HepG2 (cell line): ENCODE measurements at regions not wholly inside any gene's neighbourhood (a gene's known extent, or its start where the extent isn't known, plus 50 kb on each side); places are given as distances from the start of the nearest gene placed in this dataset.

ENCODE experiments used
- ATAC-seq: fragments of 200-7000 bp; cut with Tn5 transposase; 3 replicates; pipeline ENCODE4 v1.9.1; 2020; ENCODE audit warnings: mild to moderate bottlenecking, moderate library complexity
- BruUV-seq: library from RNA; stranded (reverse); fragments of 400-500 nt; replicated peaks from 2 replicates; lab custom pipeline; 2021; lab: Mats Ljungman, UMichigan
- CTCF ChIA-PET: fragments of 300-600 bp; formaldehyde crosslinking; extraction: SDS; loops from one replicate; lab custom pipeline; 2021; ENCODE audit warnings: low total read pairs, inconsistent platforms, low intra/inter-chr PET ratio; lab: Yijun Ruan, JAX
- POLR2A ChIA-PET: fragments of 350-600 bp; sonication (Branson Sonifier 250); formaldehyde crosslinking; loops from one replicate; lab custom pipeline; 2020; ENCODE audit warnings: antibody characterized with exemption, inconsistent platforms; lab: Yijun Ruan, JAX
- DNase-seq: peaks from one replicate; pipeline ENCODE4 v3.0.0-alpha.2; 2015; ENCODE audit warnings: low spot score
- FAIRE-seq: peaks from 3 replicates; lab custom pipeline; 2011; peaks lifted over from hg19 to GRCh38; lab: Jason Lieb, UNC
- H2AFZ ChIP-seq: one replicate; pipeline ENCODE4 v1.6.1; 2011; ENCODE audit warnings: low read length, inconsistent platforms
- H3K27ac ChIP-seq: fragments of 300-600 bp; 3 replicates; pipeline ENCODE4 v1.8.0; 2011; ENCODE audit warnings: mixed run types, mild to moderate bottlenecking, mixed read lengths, low read length, inconsistent platforms; ENCODE audit not compliant: insufficient read depth; ENCODE audit errors: extremely low read length
- H3K27me3 ChIP-seq, 2 experiments: fragments of 200-600 bp in 1 of 2; 2 replicates in 1 of 2; 3 replicates in 1 of 2; pipeline versions ENCODE4 v1.6.0 to v1.8.0; 2011; ENCODE audit warnings: low read length in 2 of 2, mild to moderate bottlenecking in 2 of 2, moderate library complexity in 2 of 2, inconsistent platforms in 1 of 2; ENCODE audit not compliant: insufficient read depth in 2 of 2, control insufficient read depth in 1 of 2
- H3K36me3 ChIP-seq, 2 experiments: fragments of 200-600 bp in 1 of 2; replicated peaks in 1 of 2; 2 replicates in 1 of 2; 3 replicates in 1 of 2; pipeline versions ENCODE4 v1.5.1 to v1.8.0; 2011; ENCODE audit warnings: low read length in 2 of 2, inconsistent platforms in 1 of 2; ENCODE audit not compliant: insufficient read depth in 2 of 2, control insufficient read depth in 1 of 2
- H3K4me1 ChIP-seq: 2 replicates; pipeline ENCODE4 v1.5.1; 2012; ENCODE audit warnings: low read length, inconsistent platforms; ENCODE audit not compliant: insufficient read depth
- H3K4me2 ChIP-seq: 2 replicates; pipeline ENCODE4 v1.6.0; 2011; ENCODE audit warnings: low read depth, low read length, inconsistent platforms
- H3K4me3 ChIP-seq, 3 experiments: fragments of 200-600 bp in 1 of 3; sonication (generic), shearing (Covaris generic) in 1 of 3; replicated peaks in 1 of 3; 2 replicates each; pipeline ENCODE4 v1.5.1; 2011 to 2016; ENCODE audit warnings: low read length in 3 of 3, inconsistent platforms in 2 of 3, low read depth in 2 of 3, mild to moderate bottlenecking in 2 of 3, control low read depth in 1 of 3, mixed read lengths in 1 of 3; ENCODE audit not compliant: insufficient read depth in 1 of 3
- H3K79me2 ChIP-seq: one replicate; pipeline ENCODE4 v1.6.1; 2011; ENCODE audit warnings: low read length, inconsistent platforms; ENCODE audit not compliant: insufficient read depth
- H3K9ac ChIP-seq: 2 replicates; pipeline ENCODE4 v1.6.0; 2011; ENCODE audit warnings: mild to moderate bottlenecking, low read depth, low read length, inconsistent platforms; ENCODE audit not compliant: insufficient read depth
- H3K9me3 ChIP-seq: 2 replicates; pipeline ENCODE4 v1.5.1; 2012; ENCODE audit warnings: mild to moderate bottlenecking, low read length
- H4K20me1 ChIP-seq: 2 replicates; pipeline ENCODE4 v1.6.0; 2011; ENCODE audit warnings: inconsistent platforms, mild to moderate bottlenecking, low read length, moderate library complexity; ENCODE audit not compliant: insufficient read depth
- FOXP1 ChIP-seq, 2 experiments: fragments of 450-650 bp in 1 of 2; IDR thresholded peaks; 2 replicates each; pipeline ENCODE4 v1.6.1; 2017 to 2018; ENCODE audit warnings: antibody characterized with exemption in 1 of 2
- GATA4 ChIP-seq: sonication (generic); IDR thresholded peaks from 2 replicates; pipeline ENCODE4 v1.6.1; 2016; ENCODE audit warnings: antibody characterized with exemption, low read depth, borderline replicate concordance
- MAFF ChIP-seq: IDR thresholded peaks from 2 replicates; pipeline ENCODE4 v1.6.1; 2011; ENCODE audit warnings: low read depth, low read length, improper control_type of control experiment
- MAFK ChIP-seq, 2 experiments: IDR thresholded peaks in 1 of 2; conservative IDR thresholded peaks in 1 of 2; 2 replicates each; pipeline ENCODE4 v1.6.1; 2011; ENCODE audit warnings: improper control_type of control experiment in 2 of 2, low read length in 2 of 2
- MTA3 ChIP-seq: sonication (generic); formaldehyde crosslinking; IDR thresholded peaks from 2 replicates; pipeline ENCODE4 v1.4.0; 2020; ENCODE audit warnings: missing genetic modification reagents
- PCBP2 ChIP-seq: fragments of 200-400 bp; formaldehyde crosslinking; optimal IDR thresholded peaks from 2 replicates; pipeline ENCODE3; 2018; ENCODE audit warnings: low read length, low read depth; ENCODE audit not compliant: poor library complexity, severe bottlenecking
- SMARCE1 ChIP-seq: fragments of 450-650 bp; IDR thresholded peaks from 2 replicates; pipeline ENCODE4 v1.6.1; 2017; ENCODE audit warnings: borderline replicate concordance
- SP5 ChIP-seq: IDR thresholded peaks from 2 replicates; pipeline ENCODE4 v1.6.1; 2016; ENCODE audit warnings: low read depth, borderline replicate concordance
- TCF7 ChIP-seq: sonication (generic); IDR thresholded peaks from 2 replicates; pipeline ENCODE4 v1.6.1; 2016; ENCODE audit warnings: antibody characterized with exemption, low read depth
- WIZ ChIP-seq: sonication (generic); formaldehyde crosslinking; IDR thresholded peaks from 2 replicates; pipeline ENCODE4 v1.5.1; 2020; ENCODE audit warnings: mild to moderate bottlenecking, missing genetic modification reagents
- ZNF546 ChIP-seq: sonication (generic); formaldehyde crosslinking; conservative IDR thresholded peaks from 2 replicates; pipeline ENCODE4 v1.8.1; 2023; ENCODE audit warnings: mild to moderate bottlenecking, missing genetic modification reagents
- ZNF589 ChIP-seq: sonication (generic); formaldehyde crosslinking; conservative IDR thresholded peaks from 2 replicates; pipeline ENCODE4 v1.8.0; 2022; ENCODE audit warnings: mild to moderate bottlenecking, moderate library complexity, missing genetic modification reagents
- ZSCAN29 ChIP-seq: sonication (generic); formaldehyde crosslinking; conservative IDR thresholded peaks from 2 replicates; pipeline ENCODE4 v1.4.0; 2020; ENCODE audit warnings: mild to moderate bottlenecking, missing genetic modification reagents
- WGBS: methylation state at CpG from one replicate; pipeline ENCODE4 v1.1.6; 2017; ENCODE audit warnings: low lambda C conversion rate; 5-methylcytosine and 5-hydroxymethylcytosine counted together
- in situ Hi-C: cut with HindIII; loops from 2 replicates; pipeline ENCODE4 v1.10.0; 2017; ENCODE audit warnings: low pct_unique_long_range_greater_than_20kb; ENCODE audit not compliant: extremely low pct_ligation_motif_present
- intact Hi-C: fragments of 100-400 bp; cut with micrococcal nuclease; formaldehyde crosslinking; loops from one replicate; pipeline ENCODE4 v1.10.0; 2022; ENCODE audit not compliant: unreplicated experiment
- TF ChIP-seq, protein P1 (sequence below): sonication (generic); formaldehyde crosslinking; IDR thresholded peaks from 2 replicates; pipeline ENCODE4 v1.5.0; 2020; ENCODE audit warnings: missing genetic modification reagents, mild to moderate bottlenecking, borderline replicate concordance
- TF ChIP-seq, protein P2 (sequence below): sonication (generic); formaldehyde crosslinking; conservative IDR thresholded peaks from 2 replicates; pipeline ENCODE4 v1.4.0; 2020; ENCODE audit warnings: mild to moderate bottlenecking, missing genetic modification reagents, moderate library complexity

DNA sequence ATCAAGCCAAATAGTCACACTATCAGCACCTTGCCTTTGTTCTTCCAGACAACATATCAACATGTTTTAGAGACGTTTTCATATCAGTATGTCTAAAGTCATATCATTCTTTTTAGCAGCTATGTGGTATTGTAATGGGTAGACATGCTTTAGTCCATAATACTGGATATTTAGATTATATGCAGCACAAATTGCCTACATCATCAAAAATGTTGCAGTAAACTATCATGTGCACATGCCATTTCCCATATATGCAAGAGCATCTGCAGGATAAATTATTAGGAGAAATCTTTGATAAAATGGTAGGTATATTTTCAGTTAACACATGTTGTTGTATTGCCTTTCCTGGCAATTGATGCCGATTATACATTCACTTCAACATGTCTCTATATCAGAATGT is 636.5 kb downstream of the XIRP2 start:
- ChIA-PET CTCF (no interaction called here), POLR2A (no interaction called here)
- BruUV-seq = no TSS peak
- in situ Hi-C loops = loop anchor here (25.0 kb wide), 1 partner anchor 588 kb away; no protein-coding TSS in a partner anchor
- H4K20me1 ChIP-seq = no peaks in the 10 kb centered on the region
- H3K9ac ChIP-seq = no peak overlapping the region
- DNase-seq = no peak
- H3K27me3 ChIP-seq = no peaks in the 10 kb centered on the region
- H3K79me2 ChIP-seq = no peaks in the 10 kb centered on the region
- intact Hi-C loops = no loop called here
- TF ChIP-seq MAFF (peak; percentile 93), ZNF589 (CRISPR knock-in tag) (no peak), MAFK (conservative IDR thresholded peaks at IDR 0.05 in 1 of 2, IDR thresholded peaks at IDR 0.05 in 1 of 2; ENCODE audit: low read length in 2 of 2) (peak; percentile 89 to 95)
- TF ChIP-seq, all 625 proteins: peak for 2
- no peaks in the 10 kb centered on the region for H3K9me3 ChIP-seq
- no peaks in the 10 kb centered on the region for H3K4me1 ChIP-seq
- H3K36me3 ChIP-seq = no peaks in the 10 kb centered on the region
- H3K4me3 ChIP-seq = no peak overlapping the region
- no peak for FAIRE-seq
- H3K4me2 ChIP-seq = no peak overlapping the region
- no peak for ATAC-seq
- H2AFZ ChIP-seq = no peak overlapping the region
- WGBS = 14% methylated on average over 2 of the region's 2 CpGs
- no peak overlapping the region for H3K27ac ChIP-seq

DNA sequence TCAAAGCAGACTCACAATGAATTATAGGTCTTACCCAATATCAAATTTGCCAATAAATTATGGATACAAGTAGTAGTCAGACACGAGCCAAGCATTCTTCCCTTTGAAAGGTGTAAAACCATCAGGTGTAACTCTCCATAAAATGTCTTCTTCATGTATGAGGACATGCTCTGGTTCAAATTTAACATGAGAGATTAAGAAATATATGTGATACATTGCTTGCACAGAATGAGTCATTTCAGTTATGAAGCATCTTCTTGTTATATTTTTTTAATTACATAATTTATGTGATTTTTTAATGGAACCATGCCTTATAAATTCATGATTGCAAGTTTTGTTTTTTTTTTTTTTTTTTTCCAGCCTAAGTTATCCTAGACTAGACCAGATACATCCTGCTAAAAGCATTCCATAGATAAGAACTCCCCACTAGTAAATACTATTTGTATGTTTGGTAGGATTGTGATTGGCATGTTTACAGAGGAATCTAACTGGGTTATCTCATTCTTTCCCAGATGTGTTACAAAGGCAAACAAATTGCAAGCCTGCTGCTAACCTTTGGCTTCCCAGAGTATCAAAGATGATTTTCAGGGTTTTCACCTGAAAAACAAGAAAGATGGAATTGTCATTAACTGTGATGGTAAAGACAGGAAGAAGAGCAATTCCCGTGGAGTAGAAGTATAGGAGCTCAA is 621.9 kb downstream of the XIRP2 start:
- Histone ChIP-seq H3K4me3 (peak overlapping the region in 1 of 3 experiments; percentile 0; a peak in 1 of 6 replicates), H3K9me3 (no peaks in the 10 kb centered on the region), H3K4me1 (peaks cover 27% of the 10 kb centered on the region), H3K27ac (no peak overlapping the region), H3K79me2 (no peaks in the 10 kb centered on the region), H3K9ac (no peak overlapping the region), H2AFZ (no peak overlapping the region), H3K36me3 (no peaks in the 10 kb centered on the region), H4K20me1 (no peaks in the 10 kb centered on the region), H3K27me3 (no peaks in the 10 kb centered on the region), H3K4me2 (peak overlapping the region; percentile 45)
- WGBS = 5% methylated on average over 2 of the region's 2 CpGs
- ATAC-seq (peak; percentile 99), FAIRE-seq (peak; percentile 60), DNase-seq (peak; percentile 95)
- in situ Hi-C loops = no loop called here
- intact Hi-C loops = no loop called here
- no TSS peak for BruUV-seq
- ChIA-PET CTCF (no interaction called here), POLR2A (no interaction called here)
- TF ChIP-seq FOXP1 (IDR thresholded peaks at IDR 0.05) (peak; percentile 79; the same call in 1 of the 2 replicates), FOXP1 (CRISPR knock-in tag; IDR thresholded peaks at IDR 0.05) (peak; percentile 96), SP5 (CRISPR knock-in tag) (peak; percentile 44), ZSCAN29 (CRISPR knock-in tag) (no peak), MTA3 (CRISPR knock-in tag) (no peak), SMARCE1 (no peak), GATA4 (peak; percentile 98), WIZ (no peak), TCF7 (peak; percentile 89), ZNF546 (CRISPR knock-in tag) (no peak), PCBP2 (no peak)
- TF ChIP-seq, protein P1, sequence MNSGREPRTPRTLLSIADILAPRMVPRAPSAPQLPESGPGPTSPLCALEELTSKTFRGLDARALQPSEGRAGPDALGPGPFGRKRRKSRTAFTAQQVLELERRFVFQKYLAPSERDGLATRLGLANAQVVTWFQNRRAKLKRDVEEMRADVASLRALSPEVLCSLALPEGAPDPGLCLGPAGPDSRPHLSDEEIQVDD (CRISPR knock-in tag) = no peak
- TF ChIP-seq, protein P2, sequence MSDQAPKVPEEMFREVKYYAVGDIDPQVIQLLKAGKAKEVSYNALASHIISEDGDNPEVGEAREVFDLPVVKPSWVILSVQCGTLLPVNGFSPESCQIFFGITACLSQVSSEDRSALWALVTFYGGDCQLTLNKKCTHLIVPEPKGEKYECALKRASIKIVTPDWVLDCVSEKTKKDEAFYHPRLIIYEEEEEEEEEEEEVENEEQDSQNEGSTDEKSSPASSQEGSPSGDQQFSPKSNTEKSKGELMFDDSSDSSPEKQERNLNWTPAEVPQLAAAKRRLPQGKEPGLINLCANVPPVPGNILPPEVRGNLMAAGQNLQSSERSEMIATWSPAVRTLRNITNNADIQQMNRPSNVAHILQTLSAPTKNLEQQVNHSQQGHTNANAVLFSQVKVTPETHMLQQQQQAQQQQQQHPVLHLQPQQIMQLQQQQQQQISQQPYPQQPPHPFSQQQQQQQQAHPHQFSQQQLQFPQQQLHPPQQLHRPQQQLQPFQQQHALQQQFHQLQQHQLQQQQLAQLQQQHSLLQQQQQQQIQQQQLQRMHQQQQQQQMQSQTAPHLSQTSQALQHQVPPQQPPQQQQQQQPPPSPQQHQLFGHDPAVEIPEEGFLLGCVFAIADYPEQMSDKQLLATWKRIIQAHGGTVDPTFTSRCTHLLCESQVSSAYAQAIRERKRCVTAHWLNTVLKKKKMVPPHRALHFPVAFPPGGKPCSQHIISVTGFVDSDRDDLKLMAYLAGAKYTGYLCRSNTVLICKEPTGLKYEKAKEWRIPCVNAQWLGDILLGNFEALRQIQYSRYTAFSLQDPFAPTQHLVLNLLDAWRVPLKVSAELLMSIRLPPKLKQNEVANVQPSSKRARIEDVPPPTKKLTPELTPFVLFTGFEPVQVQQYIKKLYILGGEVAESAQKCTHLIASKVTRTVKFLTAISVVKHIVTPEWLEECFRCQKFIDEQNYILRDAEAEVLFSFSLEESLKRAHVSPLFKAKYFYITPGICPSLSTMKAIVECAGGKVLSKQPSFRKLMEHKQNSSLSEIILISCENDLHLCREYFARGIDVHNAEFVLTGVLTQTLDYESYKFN (CRISPR knock-in tag) = peak; percentile 90
